ENCODE measurements at regions not wholly inside any gene's neighbourhood (a gene's known extent, or its start where the extent isn't known, plus 50 kb on each side); places are given as distances from the start of the nearest gene placed in this dataset.

GRCh38 chr3:152516216-152516615 is 247.5 kb downstream of the MBNL1 start:
- no peak for DNase-seq

DNA sequence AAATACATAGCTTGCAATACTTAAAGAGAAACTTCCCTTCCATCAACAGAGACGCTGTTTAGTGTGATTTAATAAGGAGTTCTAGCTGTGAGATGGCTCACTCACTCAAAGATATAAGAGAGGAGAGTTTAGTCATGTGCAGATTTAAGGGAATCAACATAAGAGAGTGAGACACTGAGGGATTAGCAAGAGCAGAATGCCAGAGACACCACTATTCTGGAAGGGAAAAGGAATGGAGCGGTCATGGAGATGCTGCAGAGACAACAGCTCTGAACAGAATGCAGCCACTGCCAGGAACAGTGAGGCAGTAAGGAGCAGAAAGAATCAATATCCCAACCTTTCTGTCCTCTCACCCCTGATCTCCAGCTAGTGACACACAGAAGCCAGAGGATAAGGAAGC is 248.8 kb downstream of the MBNL1 start:
- DNase-seq = no peak

DNA sequence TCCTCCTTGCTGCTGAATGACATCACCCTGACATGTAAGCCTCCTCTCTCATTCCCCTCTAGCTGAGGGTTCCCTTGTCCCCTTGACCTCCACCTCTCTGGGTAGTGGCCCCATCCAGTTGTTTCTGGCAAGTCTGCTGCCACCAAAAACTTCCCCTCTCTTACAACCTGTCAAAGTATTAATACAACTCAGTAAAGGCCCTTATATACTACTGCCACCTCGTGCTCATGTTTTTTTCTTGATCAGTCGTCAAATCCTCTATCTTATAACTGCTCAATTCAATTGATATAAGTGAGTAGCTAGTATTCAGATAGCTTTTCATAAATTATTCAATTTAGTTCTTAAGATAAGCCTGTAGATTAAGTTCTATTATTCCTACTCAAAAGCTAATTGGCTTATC is 249.6 kb downstream of the MBNL1 start:
- DNase-seq = no peak

DNA sequence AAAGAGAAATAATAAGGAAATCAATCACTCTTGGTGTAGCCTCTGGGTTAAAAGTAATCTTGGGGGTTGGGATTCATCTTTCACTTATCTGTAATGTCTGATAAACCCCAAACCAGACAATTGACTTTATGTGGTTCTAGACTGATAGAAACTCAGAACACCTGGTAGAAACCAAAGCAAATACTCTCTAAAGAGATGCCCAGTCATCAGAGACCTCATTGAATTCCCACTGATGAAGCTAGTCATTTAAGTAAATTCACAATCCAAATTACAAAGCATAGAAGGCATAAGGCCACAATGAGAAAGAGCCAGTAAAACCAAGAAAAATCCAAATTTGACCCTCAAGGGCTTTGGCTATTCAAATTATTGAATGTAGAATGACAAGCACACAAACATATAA is 250.6 kb downstream of the MBNL1 start:
- DNase-seq = no peak

GRCh38 chr3:152522036-152522435 is 253.3 kb downstream of the MBNL1 start:
- DNase-seq = no peak

DNA sequence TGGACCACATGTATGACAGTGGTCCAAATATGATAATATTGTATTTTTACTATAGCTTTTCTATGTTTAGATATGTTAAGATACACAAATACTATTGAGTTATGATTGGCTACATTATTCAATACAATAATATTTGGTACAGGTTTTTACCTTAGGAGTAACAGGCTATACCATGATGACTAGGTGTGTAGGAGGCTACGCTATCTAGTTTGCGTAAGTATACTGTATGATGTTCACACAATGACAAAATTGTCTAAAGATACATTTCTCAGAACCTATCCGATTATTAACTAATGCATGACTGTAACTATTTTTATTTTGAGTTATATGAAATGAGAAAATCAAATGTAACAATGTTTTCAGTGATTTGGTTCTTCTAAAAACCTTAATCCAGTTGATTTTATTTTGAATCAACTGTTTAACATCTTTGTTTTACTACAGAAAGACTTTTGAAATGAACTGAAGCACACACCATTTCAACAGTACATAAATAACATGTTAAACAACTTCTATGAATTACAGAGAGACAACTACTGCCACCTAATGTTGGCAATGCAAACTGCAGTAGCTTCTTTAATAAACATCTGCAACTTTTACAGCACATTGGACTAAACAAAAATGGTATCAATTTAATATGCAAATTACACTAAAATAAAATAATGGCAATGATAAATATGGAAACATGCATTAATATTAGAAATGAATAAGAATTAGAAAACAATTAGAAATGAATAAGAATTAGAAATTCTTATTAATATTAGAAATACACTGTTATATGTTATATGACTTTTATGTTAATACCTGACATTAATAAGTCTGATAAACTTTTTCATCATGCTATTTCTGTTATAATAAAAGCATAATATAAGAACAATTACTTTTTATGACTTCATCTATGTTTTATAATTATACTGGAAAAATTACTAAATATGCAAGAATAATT is 255.7 kb downstream of the MBNL1 start:
- DNase-seq = peak; percentile 12

- DNase-seq = no peak
These were observed 263.0 kb downstream of the MBNL1 start for GRCh38 chr3:152531717-152532116.

DNA sequence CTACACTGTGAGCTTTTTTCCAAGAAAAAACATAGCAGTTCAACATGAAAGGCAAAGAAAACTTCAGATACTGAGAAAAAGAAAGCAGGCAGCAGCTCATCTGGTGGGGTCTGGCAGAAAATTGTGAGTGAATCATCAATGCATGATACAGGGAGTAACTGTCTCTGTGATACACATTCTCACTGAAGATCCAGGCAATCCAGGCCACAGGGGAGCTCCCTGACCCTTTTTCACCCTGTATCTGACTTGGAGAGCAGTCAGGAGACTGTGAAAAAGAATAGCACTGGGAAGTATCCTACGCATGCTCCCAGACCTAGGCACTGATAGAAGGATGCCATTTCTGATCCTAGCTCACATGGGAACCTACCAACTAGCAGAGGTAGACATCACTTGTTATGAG is 269.8 kb downstream of the MBNL1 start:
- DNase-seq = no peak

GRCh38 chr3:152539191-152539764 is 270.5 kb downstream of the MBNL1 start:
- no peak for DNase-seq

DNA sequence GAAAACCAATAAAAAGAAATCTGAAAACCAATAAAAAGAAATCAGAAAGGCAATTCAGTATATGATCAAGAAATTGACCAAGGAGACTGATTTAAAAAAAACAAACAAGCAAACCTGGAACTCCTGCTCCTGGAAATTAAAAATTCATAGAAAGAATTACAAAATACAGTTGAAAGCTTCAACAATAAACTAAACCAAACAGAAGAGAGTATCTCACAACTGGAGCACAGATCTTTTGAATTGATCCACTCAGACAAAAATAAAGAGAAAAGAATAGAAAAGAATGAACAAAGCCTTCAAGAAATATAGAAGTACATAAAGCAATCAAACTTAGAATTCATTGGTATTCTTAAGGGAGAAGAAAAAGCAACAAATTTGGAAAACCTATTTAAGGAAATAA is 271.4 kb downstream of the MBNL1 start:
- DNase-seq = no peak

- no peak for DNase-seq
These were observed 278.4 kb downstream of the MBNL1 start for GRCh38 chr3:152547153-152547552.

DNA sequence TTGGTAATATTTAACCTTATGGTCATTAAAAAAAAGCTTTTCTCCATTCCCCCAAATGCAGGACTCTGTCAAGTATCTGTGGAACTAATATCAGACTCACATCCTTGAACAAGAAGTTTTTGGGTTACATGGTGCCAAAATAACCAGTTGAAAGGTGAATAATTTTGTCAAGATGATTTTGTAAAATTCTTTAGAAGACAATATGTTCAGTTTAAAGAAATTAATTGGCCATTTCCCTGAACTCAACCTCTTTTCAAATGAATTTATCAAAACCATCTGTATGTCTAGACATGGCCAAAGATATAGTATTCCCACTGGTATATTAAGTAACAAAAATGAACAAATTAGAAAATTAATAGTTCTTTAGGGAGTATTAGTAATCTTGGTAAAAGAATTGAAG is 280.5 kb downstream of the MBNL1 start:
- DNase-seq = no peak

- DNase-seq = no peak
These were observed 281.6 kb downstream of the MBNL1 start for GRCh38 chr3:152550284-152550683.

- DNase-seq = no peak
These were observed 280.0 kb upstream of the P2RY1 start for GRCh38 chr3:152554980-152555379.

DNA sequence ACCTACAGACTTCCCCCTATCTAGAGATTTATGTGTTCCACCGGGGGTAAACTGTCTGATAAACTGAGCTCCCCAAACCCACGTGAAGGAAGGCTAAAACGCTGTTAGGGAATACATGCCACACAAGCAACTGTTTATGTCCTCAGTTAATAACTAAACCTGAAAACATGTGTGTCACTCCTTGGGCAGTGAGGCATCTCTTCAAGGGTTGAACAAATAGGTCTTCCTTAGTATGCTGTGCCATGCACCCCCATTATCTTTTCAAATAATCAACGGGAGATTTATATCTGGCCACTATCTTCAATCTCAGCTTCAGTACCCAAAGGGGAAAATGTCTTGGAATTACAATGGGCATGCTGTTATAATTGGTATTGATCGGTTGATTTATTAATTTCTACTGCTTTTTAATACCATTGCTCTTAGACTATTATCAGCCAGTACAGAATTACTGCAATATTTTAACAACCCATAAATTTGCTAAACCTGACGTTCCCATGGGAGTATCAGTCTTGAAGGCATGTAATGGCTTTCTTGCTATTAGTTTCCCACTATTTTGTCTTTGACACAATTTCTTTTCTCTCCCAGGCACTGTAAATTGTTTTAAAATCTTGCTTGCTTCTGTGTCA is 279.2 kb upstream of the P2RY1 start:
- no peak for DNase-seq

DNA sequence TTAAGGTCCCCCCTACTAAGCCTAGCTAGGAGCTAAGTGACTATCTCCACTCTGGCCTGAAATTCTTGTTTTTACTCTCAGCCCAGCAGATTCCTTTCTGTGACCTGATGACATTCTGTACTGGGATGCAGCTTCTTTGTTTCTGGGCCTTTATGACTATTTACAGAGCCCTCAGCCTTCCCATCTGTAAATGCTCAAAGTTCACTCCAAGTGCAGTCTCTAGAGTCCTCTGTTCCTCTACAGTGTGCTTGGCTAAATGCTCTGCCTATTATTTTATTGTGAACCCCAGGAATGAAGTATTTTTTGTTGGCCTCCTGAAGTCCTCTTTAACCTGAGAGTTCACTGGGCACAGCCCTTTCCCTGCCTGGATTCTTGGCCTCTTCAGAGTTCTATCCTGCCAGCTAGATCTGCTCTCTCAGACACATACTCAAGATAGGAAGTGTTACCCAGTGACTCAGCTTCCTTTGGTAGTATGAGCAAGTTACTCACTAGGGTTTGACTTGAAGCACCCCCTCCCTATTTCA is 278.1 kb upstream of the P2RY1 start:
- DNase-seq = no peak

DNA sequence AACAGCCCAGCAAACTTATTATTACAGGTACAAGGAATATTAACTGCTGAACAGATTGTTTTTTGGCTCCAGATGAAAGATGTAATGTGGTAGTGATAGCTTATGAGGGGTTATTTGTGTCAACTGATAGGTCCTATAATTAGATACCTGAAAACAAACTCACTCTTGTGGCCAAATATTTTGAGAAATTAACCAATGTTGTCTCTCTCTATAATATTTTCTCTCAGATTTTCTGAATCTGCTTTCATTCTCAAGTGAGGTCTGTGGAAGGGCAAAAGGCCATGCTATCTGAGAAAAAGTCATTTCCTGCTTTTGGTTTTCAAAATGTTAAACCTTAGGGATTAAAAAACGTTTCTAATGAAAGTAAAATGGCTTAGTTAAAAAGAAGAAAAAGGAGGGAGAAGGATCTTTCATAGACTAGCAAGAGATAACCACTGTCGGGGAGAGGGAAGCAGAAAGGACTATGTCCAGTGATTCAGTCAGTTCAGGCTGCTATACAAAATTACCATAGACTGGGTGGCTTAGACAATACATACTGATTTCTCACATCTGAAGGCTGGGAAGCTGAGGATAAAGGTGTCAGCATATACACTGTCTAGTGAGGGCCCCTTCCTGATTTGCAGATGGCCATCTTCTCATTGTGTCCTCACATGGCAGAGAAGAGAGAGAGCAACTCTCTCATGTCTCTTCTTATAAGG is 277.5 kb upstream of the P2RY1 start:
- DNase-seq = no peak

DNA sequence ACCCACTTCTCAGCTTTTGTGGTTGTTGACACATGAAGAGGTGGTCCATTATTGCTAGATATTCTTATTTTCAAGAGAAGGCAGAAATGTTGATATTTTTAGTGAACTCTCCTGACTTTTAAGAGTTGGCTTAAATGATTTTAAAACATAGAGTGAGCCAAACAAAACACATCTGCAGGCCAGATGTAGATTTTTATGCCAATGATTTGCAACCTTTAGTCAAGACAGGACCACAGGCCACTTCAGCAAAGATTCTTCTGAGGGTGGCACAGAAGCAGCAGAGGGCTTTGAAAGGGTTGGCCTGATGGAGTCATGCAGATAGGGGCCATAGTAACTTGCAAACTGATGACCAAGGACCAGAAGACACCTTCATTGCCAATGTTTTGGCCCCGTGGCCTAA is 276.5 kb upstream of the P2RY1 start:
- DNase-seq = no peak

DNA sequence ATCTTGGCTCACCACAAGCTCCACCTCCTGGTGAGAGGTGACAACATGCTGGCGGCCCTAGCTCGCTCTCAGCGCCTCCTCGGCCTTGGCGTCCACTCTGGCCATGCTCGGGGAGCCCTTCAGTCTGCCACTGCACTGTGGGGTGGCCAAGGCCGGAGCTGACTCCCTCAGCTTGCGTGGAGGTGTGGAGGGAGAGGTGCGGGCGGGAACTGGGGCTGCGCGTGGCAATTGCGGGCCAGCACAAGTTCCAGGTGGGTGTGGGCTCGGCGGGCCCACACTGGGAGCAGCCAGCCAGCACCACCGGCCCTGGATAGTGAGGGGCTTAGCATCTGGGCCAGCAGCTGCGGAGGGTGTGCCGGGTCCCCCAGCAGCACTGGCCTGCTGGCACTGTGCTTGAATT is 275.7 kb upstream of the P2RY1 start:
- DNase-seq = no peak

- DNase-seq = no peak
These were observed 270.5 kb upstream of the P2RY1 start for GRCh38 chr3:152564459-152564858.

- DNase-seq = peak; percentile 60
These were observed 260.4 kb upstream of the P2RY1 start for GRCh38 chr3:152574461-152575079.

DNA sequence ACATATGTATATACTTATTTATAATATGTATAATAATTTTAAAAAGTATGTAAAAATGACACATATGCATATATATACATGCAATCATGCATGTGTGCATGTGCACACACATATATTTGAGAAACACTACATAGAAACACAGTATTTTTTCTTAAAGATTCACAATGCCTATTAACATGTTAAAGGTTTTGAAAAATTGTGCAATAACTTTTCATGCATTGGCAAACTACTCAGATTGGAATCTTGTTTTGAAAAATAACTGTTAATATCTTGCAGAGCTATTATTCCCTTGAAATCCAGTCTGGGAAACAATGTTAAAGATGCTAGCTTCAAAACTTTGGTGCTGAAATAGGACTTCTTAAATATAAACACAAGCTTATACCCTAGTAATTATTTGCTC is 256.2 kb upstream of the P2RY1 start:
- no peak for DNase-seq

DNA sequence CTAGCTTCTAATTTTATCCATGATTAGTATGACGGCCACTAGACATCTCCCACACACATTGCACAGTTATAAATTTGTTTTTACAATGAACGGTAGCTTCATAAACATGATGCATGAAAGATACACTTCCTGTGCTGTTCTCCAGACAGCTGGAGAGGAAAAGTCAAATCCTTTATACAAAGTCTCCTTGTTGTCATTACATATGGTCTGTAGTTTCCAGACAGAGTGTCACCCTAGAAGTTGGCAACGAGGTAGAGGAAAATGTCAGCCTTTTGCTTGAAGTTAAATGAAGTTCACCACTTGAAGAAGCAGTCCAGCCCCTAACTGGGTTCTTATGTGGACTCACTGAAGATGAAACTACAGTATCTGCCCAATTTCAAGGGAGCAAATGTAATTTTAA is 253.0 kb upstream of the P2RY1 start:
- no peak for DNase-seq

All from NCI-H2081 treated with DMSO at 0.1 percent for 48 hours (cell line).